Naive thymus-derived CD8-positive, alpha-beta T cell (primary cell): ENCODE measurements at regions not wholly inside any gene's neighbourhood (a gene's known extent, or its start where the extent isn't known, plus 50 kb on each side); places are given as distances from the start of the nearest gene placed in this dataset.
"Not testable (repeated sequence)": the region's sequence is repeated elsewhere in the genome, so short reads cannot be mapped to it uniquely, and the experiment has no call there.

Source experiments
- ATAC-seq, 2 donors: fragments of 150-1000 bp; cut with Tn5 transposase in 1 of 2; sonication (Bioruptor Pico), chemical (Tn5 transposase) in 1 of 2; 1 replicate in 1 of 2; 2 replicates in 1 of 2; pipeline ENCODE4 v1.10.0; 2021; ENCODE audit warnings: mild to moderate bottlenecking in 2 of 2, moderate library complexity in 2 of 2
- POLR2A ChIA-PET: fragments of 350-600 bp; sonication (Branson Sonifier 250); formaldehyde crosslinking; loops from one replicate; lab custom pipeline; 2021; ENCODE audit warnings: antibody characterized with exemption; lab: Charles Lee
- DNase-seq, 10 donors: peaks; one replicate each; pipeline versions ENCODE4 v3.0.0 to v3.0.0-alpha.2; 2020 to 2022
- H3K27ac Mint-ChIP-seq, 10 donors: one replicate each; pipeline ENCODE4 v1.8.0; 2020 to 2022; ENCODE audit warnings: mild to moderate bottlenecking in 10 of 10, mixed read lengths in 10 of 10, moderate library complexity in 4 of 10, inconsistent platforms in 1 of 10
- H3K27me3 Mint-ChIP-seq, 5 donors: one replicate each; pipeline ENCODE4 v1.8.0; 2021 to 2022; ENCODE audit warnings: mixed read lengths in 5 of 5
- H3K36me3 Mint-ChIP-seq, 3 donors: one replicate each; pipeline ENCODE4 v1.8.0; 2020 to 2022; ENCODE audit warnings: mixed read lengths in 3 of 3, mild to moderate bottlenecking in 2 of 3, inconsistent platforms in 1 of 3
- H3K4me1 Mint-ChIP-seq, 4 donors: one replicate each; pipeline ENCODE4 v1.8.0; 2021 to 2022; ENCODE audit warnings: mixed read lengths in 4 of 4
- H3K4me3 Mint-ChIP-seq, 10 donors: one replicate each; pipeline ENCODE4 v1.8.0; 2020 to 2022; ENCODE audit warnings: mild to moderate bottlenecking in 10 of 10, mixed read lengths in 10 of 10, moderate library complexity in 6 of 10, inconsistent platforms in 1 of 10
- H3K9me3 Mint-ChIP-seq, 9 donors: one replicate each; pipeline ENCODE4 v1.8.0; 2020 to 2022; ENCODE audit warnings: mixed read lengths in 9 of 9, mild to moderate bottlenecking in 3 of 9, inconsistent platforms in 1 of 9, moderate library complexity in 1 of 9

DNA sequence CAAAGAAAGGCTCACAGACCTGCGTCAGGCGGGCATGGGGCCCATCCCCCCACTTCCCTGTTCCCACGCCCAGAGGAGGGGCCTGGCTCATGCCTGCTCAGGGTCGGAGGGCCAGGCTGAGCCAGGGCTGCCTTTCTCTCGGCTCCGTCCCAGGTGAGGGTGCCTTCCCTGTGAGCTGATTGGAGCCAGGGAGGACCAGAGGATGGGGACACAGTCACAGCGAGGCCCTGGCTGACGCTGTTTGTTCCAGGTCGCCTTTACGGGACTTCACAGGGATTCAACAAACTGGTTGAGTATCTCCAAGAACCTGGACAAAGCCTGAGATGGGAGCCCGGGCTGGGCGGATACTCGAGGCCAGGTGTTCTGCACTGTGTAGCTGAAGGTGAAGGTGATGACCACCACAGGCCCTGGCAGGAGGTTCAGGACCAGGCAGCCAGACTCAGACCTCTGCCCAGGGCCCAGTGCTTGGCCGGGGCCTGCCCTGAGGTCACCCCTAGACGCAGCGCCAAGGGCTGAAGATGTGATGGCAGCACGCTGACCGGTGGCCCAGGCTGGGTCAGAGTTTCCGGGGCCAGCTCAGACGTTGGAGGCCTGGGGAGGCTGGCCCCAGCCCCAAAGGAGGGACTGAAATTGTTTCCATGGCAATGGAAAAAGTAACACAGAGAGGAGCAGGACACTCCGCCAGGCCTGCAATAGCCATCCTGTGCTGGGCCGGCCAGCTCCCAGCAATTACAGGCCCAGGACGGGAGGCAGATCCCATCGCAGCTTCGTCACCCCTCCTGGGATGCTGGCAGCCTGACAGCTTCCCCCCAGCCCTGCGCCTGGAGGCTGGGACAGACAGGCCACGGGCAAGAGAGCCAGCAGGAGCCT is 65.3 kb upstream of the ADAMTS2 start:
- DNase-seq (peak in 1 of 10 donors; percentile 13), ATAC-seq (no peak)
- no peaks in the 10 kb centered on the region for H3K4me1 Mint-ChIP-seq
- no peak overlapping the region for H3K27ac Mint-ChIP-seq
- POLR2A ChIA-PET: no interaction called here
- no peaks in the 10 kb centered on the region for H3K9me3 Mint-ChIP-seq
- no peaks in the 10 kb centered on the region for H3K36me3 Mint-ChIP-seq
- H3K27me3 Mint-ChIP-seq: peaks cover 0 to 3% (median 0%) of the 10 kb centered on the region in 5 donors
- no peak overlapping the region for H3K4me3 Mint-ChIP-seq

DNA sequence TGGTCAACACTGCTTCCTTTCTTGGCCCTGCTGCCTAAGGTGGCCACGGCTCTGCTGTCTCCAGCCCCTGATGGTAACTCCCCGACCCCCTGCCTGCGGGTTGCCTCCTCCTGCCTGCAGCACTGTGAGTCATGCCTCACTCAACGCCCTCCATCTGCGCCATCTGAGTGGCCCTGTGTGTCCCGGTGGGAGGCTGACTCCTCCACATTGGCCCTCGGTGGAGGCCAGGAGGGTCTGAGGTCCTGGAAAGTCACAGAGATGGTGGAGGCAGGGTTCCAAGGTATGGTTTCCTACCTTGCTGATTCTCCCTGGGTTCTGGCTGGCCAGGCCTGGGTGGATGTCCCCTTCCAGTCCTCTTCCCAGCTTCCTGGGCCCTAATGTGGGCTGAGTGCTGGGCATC is 64.5 kb upstream of the ADAMTS2 start:
- H3K27ac Mint-ChIP-seq: no peak overlapping the region
- H3K27me3 Mint-ChIP-seq: peaks cover 0 to 3% (median 0%) of the 10 kb centered on the region in 5 donors
- peak in 1 of 10 donors; percentile 13 for DNase-seq
- POLR2A ChIA-PET: no interaction called here
- H3K9me3 Mint-ChIP-seq: no peaks in the 10 kb centered on the region
- ATAC-seq: no peak
- H3K4me1 Mint-ChIP-seq: no peaks in the 10 kb centered on the region
- no peaks in the 10 kb centered on the region for H3K36me3 Mint-ChIP-seq
- H3K4me3 Mint-ChIP-seq: no peak overlapping the region

DNA sequence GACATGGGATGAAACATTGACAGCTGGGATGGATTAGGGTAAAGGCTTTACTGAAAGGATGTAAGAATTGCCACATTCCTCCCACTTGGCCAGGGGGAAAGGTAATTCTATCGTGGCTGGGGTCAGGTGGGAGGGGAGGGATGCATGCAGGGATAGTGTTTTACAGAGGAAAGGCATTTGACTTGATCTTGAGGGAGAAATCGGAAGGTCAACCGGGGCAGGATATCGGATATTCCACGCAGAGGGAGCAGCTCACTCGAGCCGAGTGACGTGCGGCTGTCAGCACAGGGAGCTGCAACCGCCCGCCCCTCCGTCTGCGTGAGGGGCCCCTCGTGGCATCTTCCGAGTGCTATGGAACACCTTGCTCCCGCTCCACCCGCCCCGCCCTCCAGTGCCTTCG is 63.4 kb upstream of the ADAMTS2 start:
- ATAC-seq (no peak), DNase-seq (no peak)
- Mint-ChIP-seq H3K4me3 (peak overlapping the region in 1 of 10 donors; percentile 43), H3K4me1 (no peaks in the 10 kb centered on the region), H3K27ac (no peak overlapping the region), H3K36me3 (no peaks in the 10 kb centered on the region), H3K9me3 (peaks cover 0 to 4% (median 0%) of the 10 kb centered on the region in 9 donors), H3K27me3 (peaks cover 0 to 4% (median 2%) of the 10 kb centered on the region in 5 donors)
- POLR2A ChIA-PET: no interaction called here

DNA sequence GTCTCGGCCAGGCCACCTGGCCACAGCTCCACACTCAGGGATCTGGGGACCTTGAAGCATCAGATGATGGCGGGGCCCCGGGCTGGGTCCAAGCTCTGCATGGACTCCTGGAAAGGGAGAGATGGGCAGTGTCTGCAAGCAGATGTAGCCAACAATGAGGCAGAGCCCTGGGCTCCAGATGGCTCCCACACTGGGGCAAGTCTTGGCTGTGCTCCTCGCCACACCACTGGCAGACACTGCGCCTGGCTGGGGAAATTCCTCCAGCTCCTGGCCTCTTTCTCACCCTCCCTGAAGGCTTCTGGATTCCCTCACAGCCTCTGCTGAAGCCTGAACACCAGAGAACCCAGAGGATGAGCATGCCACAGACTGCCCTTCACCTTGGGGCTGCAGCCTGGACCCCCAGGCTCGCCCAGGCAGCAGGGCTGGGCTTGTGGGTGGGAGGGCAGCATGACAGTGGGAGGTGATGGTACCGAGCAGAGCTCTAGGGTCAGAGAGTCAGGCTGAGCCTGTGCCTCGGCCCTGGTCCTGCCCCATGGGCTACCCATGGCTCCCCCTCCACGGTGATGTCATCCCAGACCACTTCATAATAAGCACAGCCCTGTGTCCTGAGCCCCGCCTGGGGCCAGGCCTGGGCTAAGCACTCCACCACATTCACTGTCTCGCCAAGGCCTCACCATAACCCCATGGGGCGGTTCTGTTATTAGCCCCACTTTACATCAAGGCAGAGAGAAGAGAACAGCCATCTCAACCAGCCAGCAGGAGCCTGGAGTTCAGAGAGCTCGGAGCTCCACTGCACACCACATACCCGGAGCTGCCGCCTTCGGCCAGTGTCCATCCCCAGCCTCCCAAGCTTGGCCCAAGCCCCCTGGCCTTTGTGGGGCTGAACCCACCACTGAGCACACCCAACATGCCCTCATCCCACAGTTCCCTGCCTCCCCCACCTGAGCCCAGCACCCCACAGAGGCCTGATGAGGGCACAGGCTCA is 62.2 kb upstream of the ADAMTS2 start:
- POLR2A ChIA-PET: no interaction called here
- Mint-ChIP-seq H3K4me1 (no peaks in the 10 kb centered on the region), H3K9me3 (peaks cover 0 to 5% (median 0%) of the 10 kb centered on the region in 9 donors), H3K27me3 (peaks cover 0 to 8% (median 2%) of the 10 kb centered on the region in 5 donors), H3K27ac (no peak overlapping the region), H3K36me3 (peaks cover 0 to 4% (median 0%) of the 10 kb centered on the region in 3 donors), H3K4me3 (no peak overlapping the region)
- DNase-seq (peak in 1 of 10 donors; percentile 15), ATAC-seq (no peak)

DNA sequence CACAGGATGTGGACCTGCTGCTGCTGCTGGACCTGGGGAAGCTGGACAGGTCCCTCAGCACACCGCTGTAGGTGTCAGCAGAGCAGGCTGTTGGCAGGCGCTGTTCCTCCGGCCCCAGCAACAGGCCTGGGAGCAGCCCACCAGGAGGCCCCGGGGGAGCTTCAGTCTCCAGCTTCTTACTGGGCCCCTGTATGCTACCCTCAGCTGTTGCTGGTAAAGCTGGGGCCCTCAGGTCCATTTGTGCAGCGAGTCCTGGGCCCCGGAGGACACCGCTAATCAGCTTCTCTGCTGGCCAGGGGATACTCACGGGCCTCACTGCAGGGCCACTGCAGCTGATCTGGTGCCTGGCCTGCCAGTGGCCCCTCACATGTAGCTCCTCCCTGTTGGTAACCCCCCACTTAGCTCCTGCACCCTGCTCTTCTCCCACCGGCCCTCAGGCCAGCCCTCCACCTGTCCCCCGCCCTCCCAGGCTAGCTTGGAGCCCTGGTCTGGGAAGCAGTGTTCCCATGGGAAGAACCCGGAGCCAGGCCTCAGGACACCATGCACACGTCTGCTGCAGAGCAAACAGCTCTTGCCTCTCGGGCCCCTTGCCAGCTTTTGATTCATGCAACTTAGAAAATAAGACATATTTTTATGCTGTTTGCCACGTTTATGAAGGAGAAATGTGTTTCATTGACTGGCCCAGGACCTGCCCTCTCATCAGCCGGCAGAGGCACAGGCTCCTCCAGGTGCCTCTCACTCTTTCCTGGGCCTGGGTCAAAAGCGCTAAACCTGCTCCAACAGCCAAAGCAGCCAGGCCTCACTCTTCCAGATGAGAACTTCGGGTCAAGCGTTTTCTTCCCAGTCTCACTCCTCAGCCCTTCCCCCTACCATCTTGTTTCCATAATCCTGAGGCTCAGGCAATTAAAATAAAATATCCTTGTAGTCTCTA is 61.0 kb upstream of the ADAMTS2 start:
- H3K4me1 Mint-ChIP-seq: no peaks in the 10 kb centered on the region
- H3K27ac Mint-ChIP-seq: no peak overlapping the region
- H3K27me3 Mint-ChIP-seq: peaks cover 0 to 8% (median 2%) of the 10 kb centered on the region in 5 donors
- no peak overlapping the region for H3K4me3 Mint-ChIP-seq
- no peak for DNase-seq
- peaks cover 0 to 16% (median 6%) of the 10 kb centered on the region in 9 donors for H3K9me3 Mint-ChIP-seq
- POLR2A ChIA-PET: no interaction called here
- H3K36me3 Mint-ChIP-seq: peaks cover 0 to 10% (median 0%) of the 10 kb centered on the region in 3 donors
- no peak for ATAC-seq

DNA sequence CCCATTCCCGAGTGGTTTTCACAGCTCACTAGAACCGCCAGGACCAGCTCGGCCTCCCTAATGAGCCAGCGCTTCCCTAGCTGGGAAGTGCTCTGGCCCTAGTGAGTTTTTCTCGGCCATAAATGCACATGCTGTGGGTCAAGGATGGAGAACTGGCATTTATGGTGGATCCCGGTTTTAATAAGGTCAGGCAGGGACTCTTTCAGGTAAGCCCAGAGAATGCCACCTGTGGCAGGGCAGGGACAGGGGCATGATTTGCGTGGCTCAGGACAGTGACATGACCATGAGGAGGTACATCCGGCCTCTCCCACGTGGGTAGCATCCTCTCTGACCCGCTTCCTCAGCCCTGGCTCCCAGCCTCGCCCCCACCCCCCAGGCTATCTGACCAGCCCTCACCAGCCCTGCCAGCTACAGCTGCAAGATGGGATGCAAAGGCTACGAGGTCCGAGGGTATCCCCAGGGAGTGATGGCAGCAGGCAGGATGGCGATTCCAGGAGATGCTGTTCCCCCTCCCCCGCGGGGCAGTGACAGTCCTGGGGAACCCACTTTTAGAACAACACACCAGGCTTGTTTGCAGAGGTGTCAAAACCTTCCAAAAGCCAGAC is 60.3 kb upstream of the ADAMTS2 start:
- ATAC-seq: no peak
- Mint-ChIP-seq H3K27me3 (peaks cover 0 to 8% (median 2%) of the 10 kb centered on the region in 5 donors), H3K4me3 (no peak overlapping the region)

DNA sequence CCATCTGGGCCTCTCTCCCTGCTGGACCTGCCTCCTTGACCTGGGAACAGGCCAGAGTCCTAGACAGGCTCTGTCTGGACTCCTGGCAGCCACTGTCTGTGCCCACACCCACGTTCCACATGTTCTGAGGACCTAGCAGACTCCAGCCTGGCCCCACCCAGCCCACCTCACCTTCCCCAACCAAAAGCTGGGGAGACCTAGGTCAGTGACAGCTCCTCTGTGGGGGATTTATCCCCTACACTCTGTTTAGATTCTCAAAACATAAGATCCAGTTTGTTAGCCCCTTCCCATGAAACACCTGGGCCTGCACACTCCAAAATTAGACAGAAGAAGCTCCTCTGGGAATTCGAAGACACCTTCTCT is 59.8 kb upstream of the ADAMTS2 start:
- POLR2A ChIA-PET: no interaction called here

More for the DNA sequence above, 60.3 kb upstream of the ADAMTS2 start:
- H3K27ac Mint-ChIP-seq: no peak overlapping the region
- no peaks in the 10 kb centered on the region for H3K4me1 Mint-ChIP-seq
- no peak for DNase-seq
- H3K9me3 Mint-ChIP-seq: peaks cover 0 to 24% (median 13%) of the 10 kb centered on the region in 9 donors
- H3K36me3 Mint-ChIP-seq: peaks cover 0 to 18% (median 0%) of the 10 kb centered on the region in 3 donors
- POLR2A ChIA-PET: no interaction called here

DNA sequence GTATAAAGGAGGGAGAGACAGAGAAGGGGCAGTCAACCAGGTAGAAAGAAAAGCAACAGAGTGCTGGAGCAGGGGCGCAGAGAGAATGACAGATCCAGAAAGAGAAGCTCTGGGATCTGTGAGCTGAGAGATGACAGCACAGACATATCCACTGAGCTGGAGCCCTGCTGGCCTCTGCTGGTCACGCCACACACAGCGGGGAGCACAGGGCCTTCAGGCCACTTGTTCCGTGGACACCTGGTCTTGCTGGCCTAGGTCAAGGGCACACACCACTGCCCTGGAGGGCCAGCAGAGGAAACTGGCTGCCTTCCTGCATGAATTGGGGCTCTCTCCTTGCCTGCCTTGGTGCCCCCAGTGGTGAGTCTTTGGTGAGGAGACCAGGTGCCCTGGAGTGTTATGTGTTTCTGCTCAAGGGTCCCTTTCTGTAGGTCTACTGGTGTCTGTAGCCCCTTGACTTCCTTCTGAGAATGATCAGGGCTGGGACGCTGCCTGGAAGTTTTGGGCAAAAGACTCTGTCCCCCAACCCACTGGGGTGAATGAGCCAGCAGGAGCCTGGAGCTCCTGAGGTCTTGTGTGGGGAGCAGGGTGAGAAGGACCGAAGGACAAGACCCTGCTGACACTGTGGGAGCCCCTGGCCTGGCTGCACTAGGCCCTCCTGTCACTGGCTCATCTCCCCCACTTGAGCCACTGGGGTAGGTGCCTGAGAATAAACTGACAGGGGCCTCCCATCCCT is 59.2 kb upstream of the ADAMTS2 start:
- Mint-ChIP-seq H3K9me3 (peaks cover 5 to 34% (median 21%) of the 10 kb centered on the region in 9 donors), H3K4me1 (no peaks in the 10 kb centered on the region), H3K36me3 (peaks cover 0 to 28% (median 0%) of the 10 kb centered on the region in 3 donors), H3K4me3 (no peak overlapping the region), H3K27me3 (peaks cover 0 to 8% (median 2%) of the 10 kb centered on the region in 5 donors), H3K27ac (no peak overlapping the region)
- no peak for DNase-seq
- ATAC-seq: no peak
- POLR2A ChIA-PET: no interaction called here

More for the DNA sequence above, 59.8 kb upstream of the ADAMTS2 start:
- Mint-ChIP-seq H3K9me3 (peaks cover 0 to 29% (median 15%) of the 10 kb centered on the region in 9 donors), H3K4me1 (no peaks in the 10 kb centered on the region), H3K27me3 (peaks cover 0 to 8% (median 2%) of the 10 kb centered on the region in 5 donors), H3K27ac (no peak overlapping the region), H3K4me3 (no peak overlapping the region), H3K36me3 (peaks cover 0 to 23% (median 0%) of the 10 kb centered on the region in 3 donors)
- DNase-seq (no peak), ATAC-seq (no peak)

DNA sequence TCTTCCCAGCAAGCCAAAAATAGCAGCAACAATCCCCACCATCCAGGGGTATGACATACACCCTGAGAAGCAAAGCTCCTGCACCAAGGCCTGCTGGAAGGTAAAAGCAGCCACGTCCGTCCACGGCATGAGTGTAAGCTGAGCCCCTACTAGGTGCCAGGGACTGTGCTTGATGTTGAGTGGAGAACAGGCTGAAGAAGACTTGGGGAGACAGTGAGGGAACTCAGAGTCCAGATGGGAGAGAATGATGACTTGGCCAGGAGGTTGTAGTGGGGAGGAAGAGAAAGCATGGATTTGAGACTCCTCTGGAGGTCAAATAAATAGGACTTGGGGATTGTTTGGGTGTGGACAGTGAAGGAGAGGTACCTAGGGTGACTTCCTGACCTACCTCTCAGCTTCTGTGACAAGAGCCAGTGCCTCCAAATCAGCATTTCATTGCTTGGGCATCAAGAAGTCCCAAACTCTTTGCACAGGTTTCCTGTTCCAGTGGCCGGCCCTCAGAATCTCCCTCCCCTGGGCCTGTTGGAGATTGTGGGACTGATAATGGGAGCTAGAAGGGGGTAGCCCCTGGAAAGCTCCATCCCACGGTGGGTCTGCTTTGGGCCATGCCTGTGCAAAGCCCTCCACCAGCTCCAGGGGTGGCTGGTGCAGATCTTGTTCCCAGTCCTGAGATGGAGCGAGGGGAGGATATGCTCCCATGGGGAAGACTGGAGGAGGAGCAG is 58.3 kb upstream of the ADAMTS2 start:
- POLR2A ChIA-PET: no interaction called here
- Mint-ChIP-seq H3K4me1 (no peaks in the 10 kb centered on the region), H3K27ac (peak overlapping the region in 3 of 10 donors; percentile 34 to 84 (median 66)), H3K4me3 (no peak overlapping the region), H3K9me3 (peaks cover 5 to 43% (median 30%) of the 10 kb centered on the region in 9 donors), H3K36me3 (peaks cover 0 to 32% (median 0%) of the 10 kb centered on the region in 3 donors), H3K27me3 (peaks cover 0 to 8% (median 2%) of the 10 kb centered on the region in 5 donors)
- ATAC-seq: no peak
- DNase-seq: peak in 1 of 10 donors; percentile 7

DNA sequence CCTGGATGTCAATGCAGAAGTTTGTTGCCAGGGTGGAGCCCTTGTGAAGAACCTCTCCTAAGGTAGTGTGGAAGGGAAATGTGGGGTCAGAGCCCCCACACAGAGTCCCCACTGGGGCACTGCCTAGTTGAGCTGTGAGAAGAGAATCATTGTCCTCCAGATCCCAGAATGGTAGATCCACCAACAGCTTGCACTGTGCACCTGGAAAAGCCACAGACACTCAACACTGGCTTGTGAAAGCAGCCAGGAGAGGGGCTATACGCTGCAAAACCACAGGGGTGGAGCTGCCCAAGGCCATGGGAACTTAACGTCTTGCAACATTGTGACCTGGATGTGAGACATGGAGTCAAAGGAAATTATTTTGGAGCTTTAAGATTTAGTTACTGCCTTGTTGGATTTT is 55.2 kb upstream of the ADAMTS2 start:
- H3K27ac Mint-ChIP-seq, H3K27me3 Mint-ChIP-seq, ATAC-seq, POLR2A ChIA-PET, H3K4me1 Mint-ChIP-seq, H3K4me3 Mint-ChIP-seq: not testable (repeated sequence)
- Mint-ChIP-seq H3K9me3 (peaks cover 6 to 56% (median 34%) of the 10 kb centered on the region in 9 donors), H3K36me3 (peaks cover 0 to 36% (median 0%) of the 10 kb centered on the region in 3 donors)
- DNase-seq: peak in 1 of 10 donors; percentile 3
